Tibial nerve (tissue), 4 donors: ENCODE measurements at regions not wholly inside any gene's neighbourhood (a gene's known extent, or its start where the extent isn't known, plus 50 kb on each side); places are given as distances from the start of the nearest gene placed in this dataset.

ENCODE experiments used
- DNase-seq, 2 donors: peaks; one replicate each; pipeline ENCODE4 v3.0.0-alpha.2; 2019; ENCODE audit warnings: low spot score in 2 of 2
- H3K27ac ChIP-seq, 4 donors: fragments of 200-600 bp; sonication (generic) in 3 of 4; one replicate each; pipeline ENCODE4 v1.5.1; 2017 to 2019; ENCODE audit warnings: mild to moderate bottlenecking in 1 of 4
- H3K27me3 ChIP-seq, 2 donors: fragments of 200-600 bp; sonication (generic) in 1 of 2; one replicate each; pipeline versions ENCODE4 v1.5.1 to v1.6.0; 2017 to 2019
- H3K36me3 ChIP-seq, 3 donors: fragments of 200-600 bp; sonication (generic); one replicate each; pipeline ENCODE4 v1.5.1; 2018 to 2019
- H3K4me1 ChIP-seq, 4 donors: fragments of 200-600 bp; sonication (generic) in 3 of 4; one replicate each; pipeline ENCODE4 v1.5.1; 2017 to 2019
- H3K4me3 ChIP-seq, 4 donors: fragments of 200-600 bp; sonication (generic) in 3 of 4; one replicate each; pipeline ENCODE4 v1.5.1; 2017 to 2019; ENCODE audit warnings: mild to moderate bottlenecking in 1 of 4, moderate library complexity in 1 of 4
- H3K9me3 ChIP-seq, 4 donors: fragments of 200-600 bp; sonication (generic) in 3 of 4; one replicate each; pipeline ENCODE4 v1.5.1; 2017 to 2019
- EP300 ChIP-seq, 2 donors: sonication (generic); formaldehyde crosslinking; IDR thresholded peaks; one replicate each; pipeline ENCODE4 v1.6.1; 2017; ENCODE audit warnings: antibody characterized with exemption in 2 of 2, mild to moderate bottlenecking in 1 of 2
- POLR2A ChIP-seq, 2 donors: fragments of 450-650 bp; IDR thresholded peaks; one replicate each; pipeline ENCODE4 v1.6.1; 2017; ENCODE audit warnings: antibody characterized with exemption in 2 of 2, mild to moderate bottlenecking in 2 of 2, moderate library complexity in 2 of 2
- WGBS, 2 donors: methylation state at CpG; one replicate each; pipeline ENCODE4 v1.1.5; 2018; 5-methylcytosine and 5-hydroxymethylcytosine counted together
- TF ChIP-seq, protein P1 (sequence below), 5 experiments: fragments of 200-600 bp in 3 of 5; fragments of 450-650 bp in 2 of 5; sonication (generic) in 3 of 5; IDR thresholded peaks; one replicate each; pipeline ENCODE4 v1.5.1; 2016 to 2019; ENCODE audit warnings: antibody characterized with exemption in 5 of 5, mild to moderate bottlenecking in 3 of 5, moderate library complexity in 2 of 5

DNA sequence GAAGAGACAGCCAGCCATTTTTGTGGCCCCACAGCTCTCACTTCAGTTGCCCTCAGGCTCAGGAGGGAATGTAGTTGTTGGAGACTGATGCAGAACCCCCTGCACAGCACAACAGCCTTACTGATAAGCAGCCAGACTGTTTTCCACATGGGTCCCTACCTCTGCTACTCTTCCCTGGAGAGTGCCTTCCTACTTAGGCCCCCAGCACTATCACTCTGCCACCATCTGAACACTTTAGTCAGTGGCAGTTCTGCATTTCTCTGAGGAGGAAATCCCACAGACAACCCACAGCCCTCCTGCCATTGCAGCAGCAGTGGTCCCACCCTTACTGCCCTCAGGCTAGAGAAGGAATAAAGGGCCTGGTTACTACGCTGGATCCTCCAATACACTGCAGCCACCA, 61.8 kb upstream of the PTPRD start:
- no peak overlapping the region for H3K27ac ChIP-seq
- H3K4me3 ChIP-seq, result no peak overlapping the region
- DNase-seq, result no peak
- H3K27me3 ChIP-seq, result no peaks in the 10 kb centered on the region
- no peaks in the 10 kb centered on the region for H3K9me3 ChIP-seq
- TF ChIP-seq, protein P1, sequence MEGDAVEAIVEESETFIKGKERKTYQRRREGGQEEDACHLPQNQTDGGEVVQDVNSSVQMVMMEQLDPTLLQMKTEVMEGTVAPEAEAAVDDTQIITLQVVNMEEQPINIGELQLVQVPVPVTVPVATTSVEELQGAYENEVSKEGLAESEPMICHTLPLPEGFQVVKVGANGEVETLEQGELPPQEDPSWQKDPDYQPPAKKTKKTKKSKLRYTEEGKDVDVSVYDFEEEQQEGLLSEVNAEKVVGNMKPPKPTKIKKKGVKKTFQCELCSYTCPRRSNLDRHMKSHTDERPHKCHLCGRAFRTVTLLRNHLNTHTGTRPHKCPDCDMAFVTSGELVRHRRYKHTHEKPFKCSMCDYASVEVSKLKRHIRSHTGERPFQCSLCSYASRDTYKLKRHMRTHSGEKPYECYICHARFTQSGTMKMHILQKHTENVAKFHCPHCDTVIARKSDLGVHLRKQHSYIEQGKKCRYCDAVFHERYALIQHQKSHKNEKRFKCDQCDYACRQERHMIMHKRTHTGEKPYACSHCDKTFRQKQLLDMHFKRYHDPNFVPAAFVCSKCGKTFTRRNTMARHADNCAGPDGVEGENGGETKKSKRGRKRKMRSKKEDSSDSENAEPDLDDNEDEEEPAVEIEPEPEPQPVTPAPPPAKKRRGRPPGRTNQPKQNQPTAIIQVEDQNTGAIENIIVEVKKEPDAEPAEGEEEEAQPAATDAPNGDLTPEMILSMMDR (IDR thresholded peaks at IDR 0.05), result no peak
- TF ChIP-seq POLR2A (IDR thresholded peaks at IDR 0.05), result no peak
- no peak for TF ChIP-seq EP300 (IDR thresholded peaks at IDR 0.05)
- WGBS, 2 donors, result 78 to 100% methylated on average over 1 of the region's 1 CpG
- no peaks in the 10 kb centered on the region for H3K36me3 ChIP-seq
- H3K4me1 ChIP-seq, result no peaks in the 10 kb centered on the region

DNA sequence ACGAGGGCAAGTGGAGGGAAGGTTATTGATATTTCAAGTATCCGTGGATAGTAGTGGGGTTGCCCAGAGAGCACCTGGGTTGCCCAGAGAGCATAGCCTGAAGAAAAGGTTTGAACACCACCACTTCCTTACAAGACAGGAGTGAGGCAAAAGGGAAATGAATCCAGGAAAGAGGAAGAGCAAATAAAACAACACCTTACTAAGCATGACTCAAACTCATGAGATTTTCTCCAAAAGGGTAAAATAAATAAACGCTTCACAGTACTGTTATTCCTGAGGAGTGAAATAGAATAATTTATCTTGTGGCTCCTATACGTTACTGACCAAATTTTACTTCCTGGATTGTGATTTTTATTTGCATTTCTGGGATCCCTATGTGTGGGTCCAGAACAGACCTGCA, 65.2 kb upstream of the PTPRD start:
- 82 to 86% methylated on average over 4 of the region's 4 CpGs for WGBS, 2 donors
- no peaks in the 10 kb centered on the region for H3K27me3 ChIP-seq
- H3K4me1 ChIP-seq, result no peaks in the 10 kb centered on the region
- no peak overlapping the region for H3K27ac ChIP-seq
- no peak for DNase-seq
- H3K9me3 ChIP-seq, result no peaks in the 10 kb centered on the region
- no peak overlapping the region for H3K4me3 ChIP-seq
- H3K36me3 ChIP-seq, result no peaks in the 10 kb centered on the region
- no peak for TF ChIP-seq EP300 (IDR thresholded peaks at IDR 0.05)

DNA sequence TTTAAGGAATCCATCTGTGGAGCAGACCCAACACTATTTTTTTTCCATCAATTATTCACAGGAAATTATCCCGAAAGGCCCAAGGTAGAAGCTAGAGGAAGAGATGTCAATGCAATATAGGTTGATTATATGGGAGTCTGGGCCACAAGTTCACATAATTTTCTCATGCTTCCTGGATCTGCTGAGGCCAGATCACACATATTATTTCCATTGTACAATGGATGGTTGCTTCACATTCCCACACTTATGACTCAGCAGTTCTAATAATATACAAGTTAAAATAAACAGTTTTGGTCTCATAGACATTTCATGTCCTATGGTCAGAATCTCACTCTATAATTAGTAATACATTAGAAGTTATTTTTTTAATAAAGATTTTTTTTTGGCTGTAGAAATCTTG, 66.0 kb upstream of the PTPRD start:
- TF ChIP-seq POLR2A (IDR thresholded peaks at IDR 0.05) (no peak), EP300 (IDR thresholded peaks at IDR 0.05) (no peak)
- TF ChIP-seq, protein P1 (IDR thresholded peaks at IDR 0.05), result no peak
- H3K27ac ChIP-seq, result no peak overlapping the region
- WGBS, 2 donors, result 88 to 89% methylated on average over 1 of the region's 1 CpG

DNA sequence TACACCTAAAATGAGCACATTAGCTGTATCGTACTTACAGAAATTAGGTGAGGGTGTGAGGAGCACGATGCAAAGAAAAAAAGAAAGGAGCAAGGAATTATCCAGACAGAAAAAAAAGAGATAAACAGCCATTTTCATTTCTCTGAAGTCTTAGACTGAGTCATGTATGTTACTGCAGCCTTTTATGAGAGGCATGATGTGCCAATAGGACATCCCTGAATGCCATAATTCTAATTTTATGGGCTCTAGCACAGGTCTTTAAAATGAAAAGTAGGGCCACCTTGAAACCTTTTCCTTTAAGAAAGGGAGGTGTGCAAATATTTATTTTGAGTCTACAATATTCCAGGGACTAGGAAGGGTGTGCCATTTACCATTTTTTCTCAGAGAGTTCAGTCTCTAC, 74.1 kb upstream of the PTPRD start:
- TF ChIP-seq, protein P1 (IDR thresholded peaks at IDR 0.05), result no peak
- TF ChIP-seq POLR2A (IDR thresholded peaks at IDR 0.05) (no peak), EP300 (IDR thresholded peaks at IDR 0.05) (no peak)
- H3K36me3 ChIP-seq, result no peaks in the 10 kb centered on the region
- H3K4me1 ChIP-seq, result no peaks in the 10 kb centered on the region
- 82 to 86% methylated on average over 2 of the region's 2 CpGs for WGBS, 2 donors
- H3K9me3 ChIP-seq, result no peaks in the 10 kb centered on the region
- no peaks in the 10 kb centered on the region for H3K27me3 ChIP-seq
- no peak overlapping the region for H3K27ac ChIP-seq
- DNase-seq, result no peak
- no peak overlapping the region for H3K4me3 ChIP-seq

More for the DNA sequence above, 66.0 kb upstream of the PTPRD start:
- no peaks in the 10 kb centered on the region for H3K36me3 ChIP-seq
- no peak for DNase-seq
- no peaks in the 10 kb centered on the region for H3K9me3 ChIP-seq
- H3K4me1 ChIP-seq, result no peaks in the 10 kb centered on the region
- H3K27me3 ChIP-seq, result no peaks in the 10 kb centered on the region
- H3K4me3 ChIP-seq, result no peak overlapping the region

DNA sequence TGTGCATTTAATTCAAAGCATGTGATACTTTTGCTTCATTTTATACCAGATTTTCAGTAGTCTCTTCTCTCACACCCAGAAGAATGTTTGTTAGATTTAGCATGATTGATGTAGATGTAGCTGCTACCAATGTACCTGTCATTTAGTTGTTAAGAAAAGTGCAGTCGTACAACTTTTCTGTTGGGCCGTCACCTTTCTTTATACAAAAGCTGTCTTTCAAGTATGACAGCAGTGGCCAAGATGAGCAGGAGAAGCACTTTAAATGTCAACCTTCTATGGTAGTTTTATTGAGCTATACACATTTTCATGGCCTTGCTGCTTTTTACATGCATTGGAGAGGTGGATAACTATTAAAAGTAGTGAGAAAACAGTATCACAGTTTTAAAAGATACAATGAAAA, 77.7 kb upstream of the PTPRD start:
- no peaks in the 10 kb centered on the region for H3K36me3 ChIP-seq
- no peaks in the 10 kb centered on the region for H3K4me1 ChIP-seq
- H3K4me3 ChIP-seq, result no peak overlapping the region
- H3K27ac ChIP-seq, result no peak overlapping the region
- no peaks in the 10 kb centered on the region for H3K27me3 ChIP-seq
- TF ChIP-seq, protein P1 (IDR thresholded peaks at IDR 0.05), result no peak
- no peak for TF ChIP-seq EP300 (IDR thresholded peaks at IDR 0.05)
- no peak for TF ChIP-seq POLR2A (IDR thresholded peaks at IDR 0.05)
- no peak for DNase-seq
- H3K9me3 ChIP-seq, result no peaks in the 10 kb centered on the region
- WGBS, 2 donors, result 84 to 95% methylated on average over 2 of the region's 2 CpGs

DNA sequence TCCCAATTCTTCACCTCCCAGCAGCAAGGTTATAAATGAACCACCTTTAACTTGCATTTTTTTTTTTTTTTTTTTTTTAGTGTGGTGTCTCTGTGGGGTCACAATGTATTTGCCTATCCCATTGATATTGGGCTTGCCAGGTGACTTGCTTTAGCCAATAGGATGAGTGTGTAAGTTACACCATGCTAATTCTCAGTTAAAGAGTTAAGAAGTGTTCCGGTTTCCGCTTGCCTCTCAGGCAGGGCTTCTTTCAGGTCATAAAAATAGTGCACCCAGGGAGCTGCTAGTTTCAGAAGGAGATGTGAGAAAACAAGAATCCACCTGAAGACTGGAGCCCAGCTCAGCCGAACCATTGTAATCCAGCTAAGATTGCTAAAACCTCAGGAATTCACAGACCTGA, 84.2 kb upstream of the PTPRD start:
- 71 to 73% methylated on average over 3 of the region's 3 CpGs for WGBS, 2 donors
- H3K9me3 ChIP-seq, result no peaks in the 10 kb centered on the region
- no peak for DNase-seq
- no peak overlapping the region for H3K4me3 ChIP-seq
- H3K36me3 ChIP-seq, result no peaks in the 10 kb centered on the region
- H3K4me1 ChIP-seq, result no peaks in the 10 kb centered on the region
- H3K27me3 ChIP-seq, result no peaks in the 10 kb centered on the region
- TF ChIP-seq POLR2A (IDR thresholded peaks at IDR 0.05) (no peak), EP300 (IDR thresholded peaks at IDR 0.05) (no peak)
- TF ChIP-seq, protein P1 (IDR thresholded peaks at IDR 0.05), result no peak
- no peak overlapping the region for H3K27ac ChIP-seq
